ENCODE measurements at regions not wholly inside any gene's neighbourhood (a gene's known extent, or its start where the extent isn't known, plus 50 kb on each side); places are given as distances from the start of the nearest gene placed in this dataset.
A peak's percentile ranks its signal among the peaks of the same experiment; 100 is the strongest.
"Not testable (repeated sequence)": the region's sequence is repeated elsewhere in the genome, so short reads cannot be mapped to it uniquely, and the experiment has no call there.

GRCh38 chr7:65505320-65505633 lies 131.6 kb downstream of the ZNF92 start:
- H2AFZ ChIP-seq (ENCODE audit: low read depth, low read length); H2BK12ac ChIP-seq (ENCODE audit: low read length in 2 of 2); H3K27ac ChIP-seq (ENCODE audit: low read length, poor library complexity, severe bottlenecking); H3K4me3 ChIP-seq (ENCODE audit: insufficient read depth in 1 of 2, low read depth in 1 of 2, low read length in 2 of 2); H4K8ac ChIP-seq (ENCODE audit: low read length); H2BK5ac ChIP-seq (ENCODE audit: low read depth, low read length, poor library complexity, severe bottlenecking); H3K9ac ChIP-seq (ENCODE audit: low read length); H3K18ac ChIP-seq (ENCODE audit: low read depth in 1 of 2, low read length in 2 of 2); H3K4ac ChIP-seq (ENCODE audit: low read depth in 1 of 2, low read length in 2 of 2); H3K23ac ChIP-seq (ENCODE audit: low read length in 2 of 2); H3K4me1 ChIP-seq (ENCODE audit: control insufficient read depth, insufficient read depth, low read depth, low read length); H3K36me3 ChIP-seq (ENCODE audit: control insufficient read depth in 1 of 2, insufficient read depth in 2 of 2, low read depth in 1 of 2, low read length in 2 of 2); H3K9me3 ChIP-seq (ENCODE audit: control insufficient read depth, low read length); H2BK15ac ChIP-seq (ENCODE audit: low read depth, poor library complexity, severe bottlenecking); H3K4me2 ChIP-seq (ENCODE audit: low read length, poor library complexity, severe bottlenecking); DNase-seq; H3K14ac ChIP-seq (ENCODE audit: low read length in 2 of 2); H2AK5ac ChIP-seq (ENCODE audit: low read length, severe bottlenecking); H3K79me1 ChIP-seq (replicated peaks; ENCODE audit: low read length, poor library complexity, severe bottlenecking); H4K91ac ChIP-seq (ENCODE audit: low read length); H2BK120ac ChIP-seq (ENCODE audit: low read depth, low read length): not testable (repeated sequence)
- WGBS, result 16% methylated on average over 3 of the region's 3 CpGs
- peaks cover 9 to 12% of the 10 kb centered on the region in 2 experiments for H3K27me3 ChIP-seq (ENCODE audit: control insufficient read depth in 1 of 2, insufficient read depth in 1 of 2, low read length in 2 of 2)

- H3K27me3 ChIP-seq (ENCODE audit: control insufficient read depth in 1 of 2, insufficient read depth in 1 of 2, low read length in 2 of 2), result peaks cover 13 to 23% of the 10 kb centered on the region in 2 experiments
- not testable (repeated sequence) for H2BK15ac ChIP-seq (ENCODE audit: low read depth, poor library complexity, severe bottlenecking); H4K91ac ChIP-seq (ENCODE audit: low read length); H3K9ac ChIP-seq (ENCODE audit: low read length); H3K18ac ChIP-seq (ENCODE audit: low read depth in 1 of 2, low read length in 2 of 2); H3K79me1 ChIP-seq (replicated peaks; ENCODE audit: low read length, poor library complexity, severe bottlenecking); DNase-seq; H3K4me1 ChIP-seq (ENCODE audit: control insufficient read depth, insufficient read depth, low read depth, low read length); H3K23ac ChIP-seq (ENCODE audit: low read length in 2 of 2); H2BK5ac ChIP-seq (ENCODE audit: low read depth, low read length, poor library complexity, severe bottlenecking); H3K4ac ChIP-seq (ENCODE audit: low read depth in 1 of 2, low read length in 2 of 2); H3K9me3 ChIP-seq (ENCODE audit: control insufficient read depth, low read length); H2BK120ac ChIP-seq (ENCODE audit: low read depth, low read length); H4K8ac ChIP-seq (ENCODE audit: low read length); H2AK5ac ChIP-seq (ENCODE audit: low read length, severe bottlenecking); H2AFZ ChIP-seq (ENCODE audit: low read depth, low read length); H3K27ac ChIP-seq (ENCODE audit: low read length, poor library complexity, severe bottlenecking); H3K36me3 ChIP-seq (ENCODE audit: control insufficient read depth in 1 of 2, insufficient read depth in 2 of 2, low read depth in 1 of 2, low read length in 2 of 2); H2BK12ac ChIP-seq (ENCODE audit: low read length in 2 of 2); H3K14ac ChIP-seq (ENCODE audit: low read length in 2 of 2)
- H3K4me3 ChIP-seq (ENCODE audit: insufficient read depth in 1 of 2, low read depth in 1 of 2, low read length in 2 of 2), result peak overlapping the region; percentile 47 to 70
- H3K4me2 ChIP-seq (ENCODE audit: low read length, poor library complexity, severe bottlenecking), result peak overlapping the region; percentile 97
- under 1% methylated on average over 45 of the region's 85 CpGs for WGBS
Observed at GRCh38 chr7:65508581-65509367, 135.1 kb downstream of the ZNF92 start.

- 4% methylated on average over 85 of the region's 85 CpGs for WGBS
- H4K8ac ChIP-seq (ENCODE audit: low read length), result no peak overlapping the region
- no peak overlapping the region for H2AFZ ChIP-seq (ENCODE audit: low read depth, low read length)
- H3K18ac ChIP-seq (ENCODE audit: low read depth in 1 of 2, low read length in 2 of 2), result no peak overlapping the region
- no peak overlapping the region for H2BK12ac ChIP-seq (ENCODE audit: low read length in 2 of 2)
- no peak overlapping the region for H3K14ac ChIP-seq (ENCODE audit: low read length in 2 of 2)
- peak overlapping the region; percentile 47 to 70 for H3K4me3 ChIP-seq (ENCODE audit: insufficient read depth in 1 of 2, low read depth in 1 of 2, low read length in 2 of 2)
- no peaks in the 10 kb centered on the region for H3K36me3 ChIP-seq (ENCODE audit: control insufficient read depth in 1 of 2, insufficient read depth in 2 of 2, low read depth in 1 of 2, low read length in 2 of 2)
- H3K9me3 ChIP-seq (ENCODE audit: control insufficient read depth, low read length), result no peaks in the 10 kb centered on the region
- H3K9ac ChIP-seq (ENCODE audit: low read length), result no peak overlapping the region
- H3K23ac ChIP-seq (ENCODE audit: low read length in 2 of 2), result no peak overlapping the region
- no peak overlapping the region for H2AK5ac ChIP-seq (ENCODE audit: low read length, severe bottlenecking)
- H3K27ac ChIP-seq (ENCODE audit: low read length, poor library complexity, severe bottlenecking), result no peak overlapping the region
- H3K27me3 ChIP-seq (ENCODE audit: control insufficient read depth in 1 of 2, insufficient read depth in 1 of 2, low read length in 2 of 2), result peaks cover 13 to 23% of the 10 kb centered on the region in 2 experiments
- H3K4me1 ChIP-seq (ENCODE audit: control insufficient read depth, insufficient read depth, low read depth, low read length), result no peaks in the 10 kb centered on the region
- H2BK15ac ChIP-seq (ENCODE audit: low read depth, poor library complexity, severe bottlenecking), result no peak overlapping the region
- no peak overlapping the region for H3K4ac ChIP-seq (ENCODE audit: low read depth in 1 of 2, low read length in 2 of 2)
- no peak overlapping the region for H2BK5ac ChIP-seq (ENCODE audit: low read depth, low read length, poor library complexity, severe bottlenecking)
- H3K4me2 ChIP-seq (ENCODE audit: low read length, poor library complexity, severe bottlenecking), result peak overlapping the region; percentile 97
- no peak overlapping the region for H4K91ac ChIP-seq (ENCODE audit: low read length)
- no peak overlapping the region for H2BK120ac ChIP-seq (ENCODE audit: low read depth, low read length)
- H3K79me1 ChIP-seq (replicated peaks; ENCODE audit: low read length, poor library complexity, severe bottlenecking), result no peaks in the 10 kb centered on the region
- DNase-seq, result no peak
Observed at GRCh38 chr7:65509368-65510186, 135.9 kb downstream of the ZNF92 start.

- not testable (repeated sequence) for H3K23ac ChIP-seq (ENCODE audit: low read length in 2 of 2); H3K18ac ChIP-seq (ENCODE audit: low read depth in 1 of 2, low read length in 2 of 2); H3K14ac ChIP-seq (ENCODE audit: low read length in 2 of 2); H3K9ac ChIP-seq (ENCODE audit: low read length); H2BK12ac ChIP-seq (ENCODE audit: low read length in 2 of 2); H2BK5ac ChIP-seq (ENCODE audit: low read depth, low read length, poor library complexity, severe bottlenecking); H3K4me1 ChIP-seq (ENCODE audit: control insufficient read depth, insufficient read depth, low read depth, low read length); H2BK15ac ChIP-seq (ENCODE audit: low read depth, poor library complexity, severe bottlenecking); H2AK5ac ChIP-seq (ENCODE audit: low read length, severe bottlenecking); H3K36me3 ChIP-seq (ENCODE audit: control insufficient read depth in 1 of 2, insufficient read depth in 2 of 2, low read depth in 1 of 2, low read length in 2 of 2); H4K91ac ChIP-seq (ENCODE audit: low read length); H2AFZ ChIP-seq (ENCODE audit: low read depth, low read length); H3K27ac ChIP-seq (ENCODE audit: low read length, poor library complexity, severe bottlenecking); H2BK120ac ChIP-seq (ENCODE audit: low read depth, low read length); H4K8ac ChIP-seq (ENCODE audit: low read length); H3K4me2 ChIP-seq (ENCODE audit: low read length, poor library complexity, severe bottlenecking); H3K4ac ChIP-seq (ENCODE audit: low read depth in 1 of 2, low read length in 2 of 2); H3K9me3 ChIP-seq (ENCODE audit: control insufficient read depth, low read length); DNase-seq; H3K79me1 ChIP-seq (replicated peaks; ENCODE audit: low read length, poor library complexity, severe bottlenecking)
- Histone ChIP-seq H3K4me3 (ENCODE audit: insufficient read depth in 1 of 2, low read depth in 1 of 2, low read length in 2 of 2) (peak overlapping the region in 1 of 2 experiments; percentile 70), H3K27me3 (ENCODE audit: control insufficient read depth in 1 of 2, insufficient read depth in 1 of 2, low read length in 2 of 2) (peaks cover 13 to 23% of the 10 kb centered on the region in 2 experiments)
- 94% methylated on average over 1 of the region's 1 CpG for WGBS
Observed at GRCh38 chr7:65510187-65510538, 136.5 kb downstream of the ZNF92 start.
